ENCODE measurements at regions not wholly inside any gene's neighbourhood (a gene's known extent, or its start where the extent isn't known, plus 50 kb on each side); places are given as distances from the start of the nearest gene placed in this dataset.

- TF ChIP-seq CTCF (IDR thresholded peaks at IDR 0.05) = no peak
- no peak for TF ChIP-seq EZH2phosphoT487 (IDR thresholded peaks at IDR 0.05)
- TF ChIP-seq EZH2 (IDR thresholded peaks at IDR 0.05) = no peak
These were observed 135.7 kb upstream of the ANXA10 start for GRCh38 chr4:167956676-167957075.

Measured in neural progenitor cell (in vitro differentiated cells).